NCI-H1930 (cell line): ENCODE measurements at regions not wholly inside any gene's neighbourhood (a gene's known extent, or its start where the extent isn't known, plus 50 kb on each side); places are given as distances from the start of the nearest gene placed in this dataset.

Source experiments
- DNase-seq, 2 experiments: peaks; one replicate each; lab custom pipeline; 2025; lab: John Stamatoyannopoulos, UW

GRCh38 chrX:69362856-69363255 lies 141.3 kb upstream of the NALF2 start:
- no peak for DNase-seq

- DNase-seq: no peak
Observed at GRCh38 chrX:69362354-69362753, 141.8 kb upstream of the NALF2 start.

- DNase-seq: no peak
Observed at GRCh38 chrX:69361311-69361845, 142.7 kb upstream of the NALF2 start.

GRCh38 chrX:69357317-69357716 lies 146.8 kb upstream of the NALF2 start:
- DNase-seq: no peak

- DNase-seq: no peak
Observed at GRCh38 chrX:69324851-69325250, 159.6 kb upstream of the PJA1 start.

GRCh38 chrX:69323786-69324720 lies 158.8 kb upstream of the PJA1 start:
- DNase-seq: no peak

- DNase-seq: no peak
Observed at GRCh38 chrX:69321789-69322188, 156.5 kb upstream of the PJA1 start.

- DNase-seq: no peak
Observed at GRCh38 chrX:69321006-69321655, 155.9 kb upstream of the PJA1 start.

GRCh38 chrX:69320116-69320515 lies 154.9 kb upstream of the PJA1 start:
- DNase-seq: no peak

GRCh38 chrX:69319376-69319775 lies 154.1 kb upstream of the PJA1 start:
- no peak for DNase-seq

GRCh38 chrX:69318651-69319340 lies 153.5 kb upstream of the PJA1 start:
- DNase-seq: no peak

- DNase-seq: no peak
Observed at GRCh38 chrX:69317721-69318120, 152.5 kb upstream of the PJA1 start.

GRCh38 chrX:69314436-69315348 lies 149.4 kb upstream of the PJA1 start:
- DNase-seq: no peak

GRCh38 chrX:69313617-69314290 lies 148.5 kb upstream of the PJA1 start:
- DNase-seq: no peak

- DNase-seq: no peak
Observed at GRCh38 chrX:69311936-69312670, 146.8 kb upstream of the PJA1 start.

- DNase-seq: no peak
Observed at GRCh38 chrX:69309074-69309792, 144.0 kb upstream of the PJA1 start.

- DNase-seq: no peak
Observed at GRCh38 chrX:69307756-69308155, 142.5 kb upstream of the PJA1 start.

- no peak for DNase-seq
Observed at GRCh38 chrX:69307029-69307428, 141.8 kb upstream of the PJA1 start.

GRCh38 chrX:69306063-69306404 lies 140.8 kb upstream of the PJA1 start:
- DNase-seq: no peak
